ENCODE measurements at regions not wholly inside any gene's neighbourhood (a gene's known extent, or its start where the extent isn't known, plus 50 kb on each side); places are given as distances from the start of the nearest gene placed in this dataset.

DNA sequence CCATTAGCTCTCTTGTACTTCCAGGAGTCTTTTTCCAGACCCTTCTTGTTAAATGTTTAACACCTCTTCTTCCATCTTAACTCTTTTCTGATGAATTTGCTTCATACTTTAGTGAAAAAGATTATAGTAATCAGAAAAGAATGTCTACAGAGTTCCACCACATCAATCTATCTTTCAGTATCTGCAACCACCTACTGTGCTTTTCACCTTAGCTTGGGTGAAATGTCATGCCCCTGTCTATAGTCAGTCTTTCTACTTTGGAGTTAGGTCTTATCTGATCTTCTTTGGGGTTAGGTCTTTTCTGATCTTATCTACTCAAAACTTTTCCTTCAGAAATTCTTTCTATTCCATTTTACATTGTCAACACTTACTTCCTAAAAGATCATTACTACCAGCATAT is 1310.2 kb downstream of the PCDH7 start:
- no peak overlapping the region for H3K4me3 ChIP-seq (ENCODE audit: low read depth, low read length)
- TF ChIP-seq, protein P1, sequence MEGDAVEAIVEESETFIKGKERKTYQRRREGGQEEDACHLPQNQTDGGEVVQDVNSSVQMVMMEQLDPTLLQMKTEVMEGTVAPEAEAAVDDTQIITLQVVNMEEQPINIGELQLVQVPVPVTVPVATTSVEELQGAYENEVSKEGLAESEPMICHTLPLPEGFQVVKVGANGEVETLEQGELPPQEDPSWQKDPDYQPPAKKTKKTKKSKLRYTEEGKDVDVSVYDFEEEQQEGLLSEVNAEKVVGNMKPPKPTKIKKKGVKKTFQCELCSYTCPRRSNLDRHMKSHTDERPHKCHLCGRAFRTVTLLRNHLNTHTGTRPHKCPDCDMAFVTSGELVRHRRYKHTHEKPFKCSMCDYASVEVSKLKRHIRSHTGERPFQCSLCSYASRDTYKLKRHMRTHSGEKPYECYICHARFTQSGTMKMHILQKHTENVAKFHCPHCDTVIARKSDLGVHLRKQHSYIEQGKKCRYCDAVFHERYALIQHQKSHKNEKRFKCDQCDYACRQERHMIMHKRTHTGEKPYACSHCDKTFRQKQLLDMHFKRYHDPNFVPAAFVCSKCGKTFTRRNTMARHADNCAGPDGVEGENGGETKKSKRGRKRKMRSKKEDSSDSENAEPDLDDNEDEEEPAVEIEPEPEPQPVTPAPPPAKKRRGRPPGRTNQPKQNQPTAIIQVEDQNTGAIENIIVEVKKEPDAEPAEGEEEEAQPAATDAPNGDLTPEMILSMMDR (IDR thresholded peaks at IDR 0.05; ENCODE audit: borderline replicate concordance, insufficient read depth, low read depth, low read length): no peak

DNA sequence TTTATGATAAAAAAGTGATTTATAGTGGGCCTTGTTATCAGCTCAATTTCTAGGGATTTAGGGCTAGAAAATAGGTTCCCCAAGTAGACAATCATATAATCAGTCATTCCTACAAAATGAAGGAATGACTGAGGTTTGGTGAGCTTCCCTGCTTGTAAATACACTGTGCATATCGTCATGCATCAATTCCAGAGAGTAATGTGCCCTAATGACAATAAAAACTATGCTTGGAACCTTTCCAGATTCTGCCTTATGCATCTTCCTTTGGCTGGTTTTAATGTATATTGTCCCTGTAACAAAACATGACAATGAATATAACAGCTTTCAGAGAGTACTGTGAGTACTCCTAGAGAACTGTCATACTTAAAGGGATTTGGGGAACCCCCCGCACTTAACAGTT is 1310.9 kb downstream of the PCDH7 start:
- no peak overlapping the region for H3K4me3 ChIP-seq (ENCODE audit: low read depth, low read length)
- TF ChIP-seq, protein P1 (IDR thresholded peaks at IDR 0.05; ENCODE audit: borderline replicate concordance, insufficient read depth, low read depth, low read length): no peak

DNA sequence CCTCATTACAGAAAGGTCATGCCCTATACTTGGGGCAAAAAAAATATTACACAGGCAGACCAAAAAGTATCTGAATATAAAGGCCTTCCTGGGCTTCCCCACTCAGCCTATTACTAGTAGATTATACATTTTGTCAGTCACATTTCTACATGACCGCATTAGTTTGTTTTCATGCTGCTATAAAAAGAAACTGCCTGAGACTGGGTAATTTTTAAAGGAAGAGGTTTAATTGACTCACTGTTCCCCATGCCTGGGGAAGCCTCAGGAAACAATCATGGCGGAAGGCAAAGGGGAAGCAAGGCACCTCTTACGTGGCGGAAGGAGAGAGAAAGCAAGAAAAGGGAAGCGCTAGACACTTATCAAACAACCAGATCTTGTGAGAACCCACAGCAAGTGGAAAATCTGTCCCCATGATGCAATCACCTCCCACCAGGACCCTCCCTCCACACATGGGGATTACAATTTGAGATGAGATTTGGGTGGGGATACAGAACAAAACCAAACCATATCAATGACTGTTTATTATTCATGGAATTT is 1312.0 kb downstream of the PCDH7 start:
- TF ChIP-seq, protein P1 (IDR thresholded peaks at IDR 0.05; ENCODE audit: borderline replicate concordance, insufficient read depth, low read depth, low read length): no peak
- H3K4me3 ChIP-seq (ENCODE audit: low read depth, low read length): no peak overlapping the region

DNA sequence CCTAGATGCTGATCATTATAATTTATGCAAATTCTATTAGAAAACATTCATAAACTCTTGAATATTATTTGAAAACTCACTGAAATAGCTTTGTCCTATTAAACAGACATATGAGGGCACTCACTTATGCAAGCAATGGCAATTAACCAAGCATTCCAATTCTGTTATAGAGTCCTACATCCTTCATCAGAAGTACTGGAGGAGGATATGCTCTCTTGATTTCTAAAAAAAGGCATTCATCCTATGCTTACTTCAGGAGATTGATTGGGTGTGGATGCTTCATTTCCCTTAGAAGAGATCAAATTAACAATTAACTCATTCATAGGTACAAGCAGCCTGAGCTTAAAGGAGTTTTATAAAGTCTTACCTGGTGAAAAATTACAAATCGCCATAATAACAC is 1317.2 kb downstream of the PCDH7 start:
- no peak overlapping the region for H3K4me3 ChIP-seq (ENCODE audit: low read depth, low read length)
- TF ChIP-seq, protein P1 (IDR thresholded peaks at IDR 0.05; ENCODE audit: borderline replicate concordance, insufficient read depth, low read depth, low read length): no peak

DNA sequence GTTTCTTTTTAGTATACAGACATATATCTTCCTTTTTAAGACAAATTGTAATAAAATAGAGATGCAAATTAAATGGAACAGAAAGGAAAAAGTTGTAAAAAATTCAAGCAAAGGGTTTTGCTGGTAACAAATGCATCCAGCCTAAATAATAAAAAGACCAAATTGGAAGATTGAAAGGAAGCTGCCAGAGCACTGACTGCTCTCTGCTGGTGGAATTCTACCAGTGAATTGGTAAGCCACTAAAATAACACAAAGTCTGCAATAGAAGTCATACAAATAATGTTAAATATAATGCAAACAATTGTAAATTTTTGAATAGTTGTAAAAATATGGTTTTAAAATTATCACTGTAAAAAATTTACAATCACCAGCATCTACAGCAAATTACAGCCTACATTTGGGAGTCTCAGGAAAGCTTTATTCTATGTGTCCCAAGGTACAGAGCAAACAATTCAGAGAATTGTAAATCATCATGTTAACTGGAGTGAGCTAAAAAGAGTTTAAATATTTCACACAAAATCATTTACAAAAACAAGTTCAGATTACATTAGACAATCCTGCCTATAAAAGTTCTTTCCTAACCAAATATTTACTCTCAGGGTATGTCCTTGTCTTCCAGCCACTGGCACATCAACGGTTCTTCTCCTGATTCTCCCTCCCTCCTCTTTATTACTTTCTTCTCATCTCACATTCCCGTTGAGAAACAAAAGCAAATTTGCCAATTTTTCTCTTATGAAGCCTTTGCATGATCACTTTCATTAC is 1322.5 kb downstream of the PCDH7 start:
- no peak overlapping the region for H3K4me3 ChIP-seq (ENCODE audit: low read depth, low read length)
- TF ChIP-seq, protein P1 (IDR thresholded peaks at IDR 0.05; ENCODE audit: borderline replicate concordance, insufficient read depth, low read depth, low read length): no peak

DNA sequence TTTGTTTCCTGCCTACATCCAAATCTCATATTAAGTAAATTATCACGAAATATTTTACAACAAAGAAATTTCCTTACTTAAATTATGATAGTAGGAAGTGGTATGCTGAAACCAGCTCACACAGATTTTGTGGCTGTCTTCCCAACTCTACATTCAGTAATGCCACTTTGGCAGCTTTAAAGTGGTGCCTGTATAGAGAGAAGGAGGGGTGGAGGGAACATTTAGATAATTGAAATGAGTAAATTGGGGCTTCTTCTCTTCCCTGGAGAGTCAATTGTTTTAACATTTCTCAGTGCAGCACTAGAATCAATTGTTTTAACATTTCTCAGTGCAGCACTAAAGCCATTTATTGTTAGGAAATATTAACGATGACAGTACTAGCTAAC is 1323.1 kb downstream of the PCDH7 start:
- TF ChIP-seq, protein P1 (IDR thresholded peaks at IDR 0.05; ENCODE audit: borderline replicate concordance, insufficient read depth, low read depth, low read length): no peak
- no peak overlapping the region for H3K4me3 ChIP-seq (ENCODE audit: low read depth, low read length)

DNA sequence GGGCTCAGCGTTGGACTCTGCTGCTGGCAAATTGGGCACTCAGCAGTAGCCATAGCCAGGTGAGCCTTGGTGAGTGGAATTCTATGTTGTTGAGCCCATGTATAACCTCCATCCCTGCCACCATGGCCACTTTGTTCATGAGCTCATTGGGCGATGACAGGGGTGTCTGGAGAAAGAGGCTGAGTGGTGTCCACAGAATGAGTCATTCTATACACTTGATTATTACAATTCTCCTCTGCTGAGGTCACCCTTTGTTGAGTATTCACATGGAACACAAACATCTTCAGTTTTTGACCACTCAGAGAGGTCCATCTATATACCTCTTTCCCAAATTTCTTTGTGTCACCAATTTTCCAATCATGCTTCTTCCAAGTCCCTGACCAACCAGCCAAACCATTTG is 1341.7 kb downstream of the PCDH7 start:
- TF ChIP-seq, protein P1 (IDR thresholded peaks at IDR 0.05; ENCODE audit: borderline replicate concordance, insufficient read depth, low read depth, low read length): no peak
- H3K4me3 ChIP-seq (ENCODE audit: low read depth, low read length): no peak overlapping the region

Data from GM12875 (cell line).